ENCODE measurements at regions not wholly inside any gene's neighbourhood (a gene's known extent, or its start where the extent isn't known, plus 50 kb on each side); places are given as distances from the start of the nearest gene placed in this dataset.

DNA sequence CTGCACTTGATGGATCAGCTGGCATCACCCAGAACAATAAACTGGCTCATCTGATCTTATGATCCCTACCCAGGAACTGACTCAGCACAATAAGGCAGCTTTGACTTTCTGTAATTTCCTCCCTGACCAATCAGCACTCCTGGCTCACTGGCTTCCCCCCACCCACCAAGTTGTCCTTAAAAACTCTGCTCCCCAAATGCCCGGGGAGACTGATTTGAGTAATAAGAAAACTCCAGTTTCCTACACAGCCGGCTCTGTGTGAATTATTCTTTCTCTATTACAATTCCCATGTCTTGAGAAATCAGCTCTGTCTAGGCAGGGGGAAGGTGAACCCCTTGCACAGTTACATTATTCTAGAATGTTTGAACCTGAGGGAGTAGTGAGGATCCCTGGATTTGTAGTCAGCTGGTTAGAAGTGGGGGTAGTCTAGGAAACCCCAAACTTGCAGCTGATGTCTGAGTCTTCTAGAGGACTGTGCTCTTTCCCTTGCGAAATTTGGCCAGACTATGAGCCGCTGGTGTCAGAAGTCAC is 111.7 kb upstream of the NEK6 start:
- TF ChIP-seq, protein P1, sequence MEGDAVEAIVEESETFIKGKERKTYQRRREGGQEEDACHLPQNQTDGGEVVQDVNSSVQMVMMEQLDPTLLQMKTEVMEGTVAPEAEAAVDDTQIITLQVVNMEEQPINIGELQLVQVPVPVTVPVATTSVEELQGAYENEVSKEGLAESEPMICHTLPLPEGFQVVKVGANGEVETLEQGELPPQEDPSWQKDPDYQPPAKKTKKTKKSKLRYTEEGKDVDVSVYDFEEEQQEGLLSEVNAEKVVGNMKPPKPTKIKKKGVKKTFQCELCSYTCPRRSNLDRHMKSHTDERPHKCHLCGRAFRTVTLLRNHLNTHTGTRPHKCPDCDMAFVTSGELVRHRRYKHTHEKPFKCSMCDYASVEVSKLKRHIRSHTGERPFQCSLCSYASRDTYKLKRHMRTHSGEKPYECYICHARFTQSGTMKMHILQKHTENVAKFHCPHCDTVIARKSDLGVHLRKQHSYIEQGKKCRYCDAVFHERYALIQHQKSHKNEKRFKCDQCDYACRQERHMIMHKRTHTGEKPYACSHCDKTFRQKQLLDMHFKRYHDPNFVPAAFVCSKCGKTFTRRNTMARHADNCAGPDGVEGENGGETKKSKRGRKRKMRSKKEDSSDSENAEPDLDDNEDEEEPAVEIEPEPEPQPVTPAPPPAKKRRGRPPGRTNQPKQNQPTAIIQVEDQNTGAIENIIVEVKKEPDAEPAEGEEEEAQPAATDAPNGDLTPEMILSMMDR (IDR thresholded peaks at IDR 0.05), result no peak
- TF ChIP-seq POLR2AphosphoS5 (IDR thresholded peaks at IDR 0.05), result no peak
- no peak for TF ChIP-seq POLR2A (IDR thresholded peaks at IDR 0.05)

Measured in upper lobe of left lung (tissue), 4 donors.